GM12878 (cell line): ENCODE measurements at regions not wholly inside any gene's neighbourhood (a gene's known extent, or its start where the extent isn't known, plus 50 kb on each side); places are given as distances from the start of the nearest gene placed in this dataset.

Source experiments
- ATAC-seq: fragments of 200-7000 bp; cut with Tn5 transposase; 3 replicates; pipeline ENCODE4 v1.9.1; 2020; ENCODE audit warnings: mild to moderate bottlenecking, moderate library complexity
- BruUV-seq: library from RNA; stranded (reverse); fragments of 400-500 nt; replicated peaks from 2 replicates; lab custom pipeline; 2021; lab: Mats Ljungman, UMichigan
- CTCF ChIA-PET: fragments of 300-600 bp; sonication (Branson Sonifier 250); formaldehyde crosslinking; extraction: SDS; loops from one replicate; lab custom pipeline; 2021; ENCODE audit warnings: inconsistent platforms; lab: Yijun Ruan, JAX
- POLR2A ChIA-PET: fragments of 350-600 bp; formaldehyde crosslinking; extraction: SDS; loops from one replicate; lab custom pipeline; 2021; ENCODE audit warnings: inconsistent platforms; lab: Charles Lee
- RAD21 ChIA-PET: fragments of 300-600 bp; sonication (Branson Sonifier 250); formaldehyde crosslinking; loops from one replicate; lab custom pipeline; 2023; ENCODE audit warnings: antibody characterized with exemption; ENCODE audit not compliant: unreplicated experiment; lab: Charles Lee
- SMC1A ChIA-PET: fragments of 300-600 bp; sonication (Branson Sonifier 250); formaldehyde crosslinking; loops from one replicate; lab custom pipeline; 2023; ENCODE audit not compliant: unreplicated experiment, uncharacterized antibody; lab: Charles Lee
- DNase-seq: peaks from one replicate; pipeline ENCODE4 v3.0.0-alpha.2; 2011; ENCODE audit warnings: low read depth, low spot score
- FAIRE-seq: peaks from 3 replicates; lab custom pipeline; 2011; peaks lifted over from hg19 to GRCh38; lab: Jason Lieb, UNC
- H2AFZ ChIP-seq: 2 replicates; pipeline ENCODE4 v1.6.0; 2011; ENCODE audit warnings: low read depth, low read length, control low read depth; ENCODE audit not compliant: control insufficient read depth
- H3K27ac ChIP-seq: 2 replicates; pipeline ENCODE4 v1.5.1; 2011; ENCODE audit warnings: control low read depth; ENCODE audit not compliant: control insufficient read depth, insufficient read depth
- H3K27me3 ChIP-seq, 2 experiments: replicated peaks in 1 of 2; 2 replicates each; pipeline versions ENCODE4 v1.6.0 to v1.6.1; 2011; ENCODE audit warnings: low read length in 1 of 2; ENCODE audit not compliant: control insufficient read depth in 2 of 2, insufficient read depth in 2 of 2
- H3K36me3 ChIP-seq, 2 experiments: 2 replicates each; pipeline ENCODE4 v1.5.1; 2011; ENCODE audit warnings: low read length in 1 of 2; ENCODE audit not compliant: control insufficient read depth in 2 of 2, insufficient read depth in 2 of 2
- H3K4me1 ChIP-seq: 2 replicates; pipeline ENCODE4 v1.6.1; 2011; ENCODE audit warnings: mild to moderate bottlenecking, low read length, moderate library complexity, mixed read lengths; ENCODE audit not compliant: control insufficient read depth, insufficient read depth
- H3K4me2 ChIP-seq: 2 replicates; pipeline ENCODE4 v1.6.0; 2011; ENCODE audit warnings: control low read depth; ENCODE audit not compliant: control insufficient read depth, insufficient read depth
- H3K4me3 ChIP-seq: fragments of 200-600 bp; sonication (generic); 2 replicates; pipeline ENCODE4 v1.5.1; 2016
- H3K79me2 ChIP-seq: 2 replicates; pipeline ENCODE4 v1.6.0; 2011; ENCODE audit warnings: low read length; ENCODE audit not compliant: control insufficient read depth, insufficient read depth
- H3K9ac ChIP-seq: 2 replicates; pipeline ENCODE4 v1.8.0; 2011; ENCODE audit warnings: low read length, control low read depth, mixed read lengths; ENCODE audit not compliant: control insufficient read depth, insufficient read depth
- H3K9me3 ChIP-seq: replicated peaks from 3 replicates; pipeline ENCODE4 v1.5.1; 2011; ENCODE audit warnings: mild to moderate bottlenecking, low read length; ENCODE audit not compliant: control insufficient read depth, insufficient read depth
- H4K20me1 ChIP-seq: 2 replicates; pipeline ENCODE4 v1.6.0; 2011; ENCODE audit not compliant: control insufficient read depth, insufficient read depth
- ELK1 ChIP-seq: IDR thresholded peaks from 2 replicates; pipeline ENCODE4 v1.6.1; 2012; ENCODE audit warnings: low read depth, low read length, improper control_type of control experiment
- JUNB ChIP-seq: IDR thresholded peaks from 2 replicates; pipeline ENCODE4 v1.6.1; 2016; ENCODE audit warnings: antibody characterized with exemption, mild to moderate bottlenecking
- MXI1 ChIP-seq: fragments of 150-350 bp; IDR thresholded peaks from 2 replicates; pipeline ENCODE4 v1.6.1; 2011; ENCODE audit warnings: low read depth, mild to moderate bottlenecking, inconsistent platforms, low read length, improper control_type of control experiment
- PRDM15 ChIP-seq: fragments of 450-650 bp; formaldehyde crosslinking; IDR thresholded peaks from 2 replicates; pipeline ENCODE4 v1.4.0; 2020; ENCODE audit warnings: mild to moderate bottlenecking, moderate library complexity
- RELA ChIP-seq: fragments of 450-650 bp; IDR thresholded peaks from 2 replicates; pipeline ENCODE4 v1.8.0; 2014; ENCODE audit warnings: borderline replicate concordance; ENCODE audit not compliant: partially characterized antibody
- ZNF622 ChIP-seq: fragments of 450-650 bp; IDR thresholded peaks from 2 replicates; pipeline ENCODE4 v1.6.1; 2017; ENCODE audit warnings: mild to moderate bottlenecking, inconsistent platforms
- WGBS: methylation state at CpG from one replicate; pipeline ENCODE4 v1.1.6; 2016; ENCODE audit warnings: low lambda C conversion rate; ENCODE audit not compliant: insufficient replicate concordance, insufficient coverage; ENCODE audit errors: missing lambda C conversion rate; 5-methylcytosine and 5-hydroxymethylcytosine counted together
- in situ Hi-C: fragments of 300-500 bp; cut with MboI; formaldehyde crosslinking; loops from 9 replicates; pipeline ENCODE4 v1.14.3; 2018; ENCODE audit warnings: mixed read lengths
- intact Hi-C: fragments of 100-400 bp; cut with micrococcal nuclease; formaldehyde crosslinking; loops from one replicate; pipeline ENCODE4 v1.14.2; 2022; ENCODE audit not compliant: unreplicated experiment
- TF ChIP-seq, protein P1 (sequence below), 3 experiments: IDR thresholded peaks in 2 of 3; conservative IDR thresholded peaks in 1 of 3; 2 replicates each; pipeline ENCODE4 v1.5.1; 2011; ENCODE audit warnings: low read depth in 3 of 3, low read length in 3 of 3, mild to moderate bottlenecking in 3 of 3, control low read depth in 2 of 3, moderate library complexity in 2 of 3, inconsistent platforms in 1 of 3, mixed read lengths in 1 of 3; ENCODE audit not compliant: control insufficient read depth in 2 of 3, insufficient read depth in 1 of 3; ENCODE audit errors: extremely low read depth in 1 of 3
- TF ChIP-seq, protein P2 (sequence below): IDR thresholded peaks from 2 replicates; pipeline ENCODE4 v1.6.1; 2012; ENCODE audit warnings: low read depth, low read length, improper control_type of control experiment
- TF ChIP-seq, protein P3 (sequence below): IDR thresholded peaks from 2 replicates; pipeline ENCODE4 v1.6.1; 2012; ENCODE audit warnings: improper control_type of control experiment, low read depth, low read length; ENCODE audit not compliant: insufficient replicate concordance
- TF ChIP-seq, protein P4 (sequence below): IDR thresholded peaks from 2 replicates; pipeline ENCODE4 v1.6.1; 2011; ENCODE audit warnings: mild to moderate bottlenecking, low read depth, low read length, moderate library complexity; ENCODE audit not compliant: insufficient replicate concordance

GRCh38 chr17:36778448-36778847, 158.8 kb upstream of the LHX1 start:
- RAD21 ChIA-PET = no interaction called here
- no peak for FAIRE-seq
- CTCF ChIA-PET = no interaction called here
- TF ChIP-seq MXI1 = no peak
- TF ChIP-seq, protein P1, sequence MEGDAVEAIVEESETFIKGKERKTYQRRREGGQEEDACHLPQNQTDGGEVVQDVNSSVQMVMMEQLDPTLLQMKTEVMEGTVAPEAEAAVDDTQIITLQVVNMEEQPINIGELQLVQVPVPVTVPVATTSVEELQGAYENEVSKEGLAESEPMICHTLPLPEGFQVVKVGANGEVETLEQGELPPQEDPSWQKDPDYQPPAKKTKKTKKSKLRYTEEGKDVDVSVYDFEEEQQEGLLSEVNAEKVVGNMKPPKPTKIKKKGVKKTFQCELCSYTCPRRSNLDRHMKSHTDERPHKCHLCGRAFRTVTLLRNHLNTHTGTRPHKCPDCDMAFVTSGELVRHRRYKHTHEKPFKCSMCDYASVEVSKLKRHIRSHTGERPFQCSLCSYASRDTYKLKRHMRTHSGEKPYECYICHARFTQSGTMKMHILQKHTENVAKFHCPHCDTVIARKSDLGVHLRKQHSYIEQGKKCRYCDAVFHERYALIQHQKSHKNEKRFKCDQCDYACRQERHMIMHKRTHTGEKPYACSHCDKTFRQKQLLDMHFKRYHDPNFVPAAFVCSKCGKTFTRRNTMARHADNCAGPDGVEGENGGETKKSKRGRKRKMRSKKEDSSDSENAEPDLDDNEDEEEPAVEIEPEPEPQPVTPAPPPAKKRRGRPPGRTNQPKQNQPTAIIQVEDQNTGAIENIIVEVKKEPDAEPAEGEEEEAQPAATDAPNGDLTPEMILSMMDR (IDR thresholded peaks at IDR 0.05 in 2 of 3, conservative IDR thresholded peaks at IDR 0.05 in 1 of 3; ENCODE audit: control insufficient read depth in 2 of 3, extremely low read depth in 1 of 3, insufficient read depth in 1 of 3, low read depth in 3 of 3, low read length in 3 of 3) = no peak
- no peak for TF ChIP-seq PRDM15 (CRISPR knock-in tag)
- no peak for TF ChIP-seq JUNB
- TF ChIP-seq, protein P2, sequence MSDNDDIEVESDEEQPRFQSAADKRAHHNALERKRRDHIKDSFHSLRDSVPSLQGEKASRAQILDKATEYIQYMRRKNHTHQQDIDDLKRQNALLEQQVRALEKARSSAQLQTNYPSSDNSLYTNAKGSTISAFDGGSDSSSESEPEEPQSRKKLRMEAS = no peak
- TF ChIP-seq, protein P3, sequence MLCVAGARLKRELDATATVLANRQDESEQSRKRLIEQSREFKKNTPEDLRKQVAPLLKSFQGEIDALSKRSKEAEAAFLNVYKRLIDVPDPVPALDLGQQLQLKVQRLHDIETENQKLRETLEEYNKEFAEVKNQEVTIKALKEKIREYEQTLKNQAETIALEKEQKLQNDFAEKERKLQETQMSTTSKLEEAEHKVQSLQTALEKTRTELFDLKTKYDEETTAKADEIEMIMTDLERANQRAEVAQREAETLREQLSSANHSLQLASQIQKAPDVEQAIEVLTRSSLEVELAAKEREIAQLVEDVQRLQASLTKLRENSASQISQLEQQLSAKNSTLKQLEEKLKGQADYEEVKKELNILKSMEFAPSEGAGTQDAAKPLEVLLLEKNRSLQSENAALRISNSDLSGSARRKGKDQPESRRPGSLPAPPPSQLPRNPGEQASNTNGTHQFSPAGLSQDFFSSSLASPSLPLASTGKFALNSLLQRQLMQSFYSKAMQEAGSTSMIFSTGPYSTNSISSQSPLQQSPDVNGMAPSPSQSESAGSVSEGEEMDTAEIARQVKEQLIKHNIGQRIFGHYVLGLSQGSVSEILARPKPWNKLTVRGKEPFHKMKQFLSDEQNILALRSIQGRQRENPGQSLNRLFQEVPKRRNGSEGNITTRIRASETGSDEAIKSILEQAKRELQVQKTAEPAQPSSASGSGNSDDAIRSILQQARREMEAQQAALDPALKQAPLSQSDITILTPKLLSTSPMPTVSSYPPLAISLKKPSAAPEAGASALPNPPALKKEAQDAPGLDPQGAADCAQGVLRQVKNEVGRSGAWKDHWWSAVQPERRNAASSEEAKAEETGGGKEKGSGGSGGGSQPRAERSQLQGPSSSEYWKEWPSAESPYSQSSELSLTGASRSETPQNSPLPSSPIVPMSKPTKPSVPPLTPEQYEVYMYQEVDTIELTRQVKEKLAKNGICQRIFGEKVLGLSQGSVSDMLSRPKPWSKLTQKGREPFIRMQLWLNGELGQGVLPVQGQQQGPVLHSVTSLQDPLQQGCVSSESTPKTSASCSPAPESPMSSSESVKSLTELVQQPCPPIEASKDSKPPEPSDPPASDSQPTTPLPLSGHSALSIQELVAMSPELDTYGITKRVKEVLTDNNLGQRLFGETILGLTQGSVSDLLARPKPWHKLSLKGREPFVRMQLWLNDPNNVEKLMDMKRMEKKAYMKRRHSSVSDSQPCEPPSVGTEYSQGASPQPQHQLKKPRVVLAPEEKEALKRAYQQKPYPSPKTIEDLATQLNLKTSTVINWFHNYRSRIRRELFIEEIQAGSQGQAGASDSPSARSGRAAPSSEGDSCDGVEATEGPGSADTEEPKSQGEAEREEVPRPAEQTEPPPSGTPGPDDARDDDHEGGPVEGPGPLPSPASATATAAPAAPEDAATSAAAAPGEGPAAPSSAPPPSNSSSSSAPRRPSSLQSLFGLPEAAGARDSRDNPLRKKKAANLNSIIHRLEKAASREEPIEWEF = no peak
- TF ChIP-seq, protein P4, sequence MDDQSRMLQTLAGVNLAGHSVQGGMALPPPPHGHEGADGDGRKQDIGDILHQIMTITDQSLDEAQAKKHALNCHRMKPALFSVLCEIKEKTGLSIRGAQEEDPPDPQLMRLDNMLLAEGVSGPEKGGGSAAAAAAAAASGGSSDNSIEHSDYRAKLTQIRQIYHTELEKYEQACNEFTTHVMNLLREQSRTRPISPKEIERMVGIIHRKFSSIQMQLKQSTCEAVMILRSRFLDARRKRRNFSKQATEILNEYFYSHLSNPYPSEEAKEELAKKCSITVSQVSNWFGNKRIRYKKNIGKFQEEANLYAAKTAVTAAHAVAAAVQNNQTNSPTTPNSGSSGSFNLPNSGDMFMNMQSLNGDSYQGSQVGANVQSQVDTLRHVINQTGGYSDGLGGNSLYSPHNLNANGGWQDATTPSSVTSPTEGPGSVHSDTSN = no peak
- no peak for TF ChIP-seq RELA
- TF ChIP-seq ELK1 = no peak
- no peak for TF ChIP-seq ZNF622

More at GRCh38 chr17:36778448-36778847, 158.8 kb upstream of the LHX1 start:
- Histone ChIP-seq H4K20me1 (no peaks in the 10 kb centered on the region), H3K4me3 (no peak overlapping the region), H2AFZ (no peak overlapping the region), H3K27me3 (peaks cover 0 to 3% of the 10 kb centered on the region in 2 experiments; a peak in 2 of 4 replicates), H3K9me3 (no peaks in the 10 kb centered on the region), H3K9ac (no peak overlapping the region), H3K27ac (no peak overlapping the region), H3K79me2 (no peaks in the 10 kb centered on the region), H3K4me2 (no peak overlapping the region), H3K4me1 (no peaks in the 10 kb centered on the region), H3K36me3 (no peaks in the 10 kb centered on the region)
- no peak for DNase-seq
- ChIA-PET POLR2A (no interaction called here), SMC1A (no interaction called here)
- no TSS peak for BruUV-seq
- intact Hi-C loops (no loop called here), in situ Hi-C loops (no loop called here)
- no peak for ATAC-seq
- WGBS = 31% methylated on average over 8 of the region's 8 CpGs
